ENCODE measurements at regions not wholly inside any gene's neighbourhood (a gene's known extent, or its start where the extent isn't known, plus 50 kb on each side); places are given as distances from the start of the nearest gene placed in this dataset.

DNA sequence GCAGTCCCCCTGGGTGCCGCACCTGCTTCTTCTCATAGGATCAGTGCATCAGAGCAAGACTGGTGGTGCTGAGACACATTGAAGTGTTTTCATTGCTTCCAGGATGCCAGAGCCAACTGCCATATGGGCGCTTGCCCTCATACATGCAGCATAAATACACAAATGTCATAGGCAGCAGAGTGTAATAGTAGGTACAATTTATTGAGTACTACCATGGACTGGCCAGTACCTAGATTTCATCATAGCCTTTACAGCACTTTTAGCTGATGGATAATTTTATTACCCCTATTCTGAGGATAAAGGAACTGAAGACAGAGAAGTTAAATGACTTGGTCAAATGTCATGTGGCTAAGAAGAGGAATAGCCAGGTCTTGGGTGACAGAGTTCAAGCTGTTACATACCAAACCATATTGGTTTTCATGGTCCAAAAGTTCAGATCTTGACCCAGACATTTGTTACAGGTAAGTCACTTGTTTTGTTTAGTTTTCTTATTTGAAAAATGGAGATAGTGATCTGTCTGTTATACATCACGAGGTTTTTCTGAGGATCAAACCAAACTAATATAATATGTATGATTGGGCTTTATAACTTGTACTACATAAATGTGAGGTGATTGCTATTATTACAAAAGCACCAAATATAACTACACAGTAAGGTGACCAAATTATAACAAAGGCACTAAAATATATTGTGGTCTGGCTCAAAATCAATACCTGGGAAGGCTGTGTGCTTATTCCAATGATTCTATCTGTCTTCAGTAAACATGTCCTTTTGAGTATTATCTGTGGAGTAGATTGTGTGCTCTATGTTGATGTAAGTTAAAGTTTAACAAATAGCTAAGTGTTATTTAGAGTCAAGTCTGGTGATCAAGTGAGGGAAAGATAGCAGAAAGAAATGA lies 151.9 kb upstream of the CYRIA start:
- no peak for DNase-seq (ENCODE audit: low read depth)

GRCh38 chr2:16816522-16816921 lies 150.9 kb upstream of the CYRIA start:
- DNase-seq (ENCODE audit: low read depth): no peak

DNA sequence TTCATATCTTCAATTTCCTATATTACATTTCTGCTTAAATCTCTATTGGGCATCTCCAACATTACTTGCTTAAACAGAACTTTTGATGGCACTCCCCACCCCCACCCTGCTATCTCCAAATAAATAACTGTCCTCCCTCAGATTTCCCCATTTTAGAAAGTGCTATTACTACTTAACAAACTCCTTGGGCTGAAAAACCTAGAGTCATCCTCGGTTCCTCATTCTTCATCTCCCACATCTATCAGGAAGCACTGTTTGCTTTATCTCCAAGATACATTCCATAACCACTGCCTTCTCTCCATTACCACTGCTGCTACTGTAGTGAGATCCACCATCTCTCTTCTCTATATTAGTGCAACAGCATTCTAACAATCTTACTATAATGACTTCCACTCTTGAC lies 150.4 kb upstream of the CYRIA start:
- no peak for DNase-seq (ENCODE audit: low read depth)

- DNase-seq (ENCODE audit: low read depth): no peak
Observed at GRCh38 chr2:16813593-16813992, 148.0 kb upstream of the CYRIA start.

GRCh38 chr2:16798472-16798871 lies 132.8 kb upstream of the CYRIA start:
- DNase-seq (ENCODE audit: low read depth): no peak

GRCh38 chr2:16791496-16791895 lies 125.9 kb upstream of the CYRIA start:
- DNase-seq (ENCODE audit: low read depth): no peak

GRCh38 chr2:16785149-16785548 lies 119.5 kb upstream of the CYRIA start:
- no peak for DNase-seq (ENCODE audit: low read depth)

GRCh38 chr2:16784652-16785051 lies 119.0 kb upstream of the CYRIA start:
- no peak for DNase-seq (ENCODE audit: low read depth)

GRCh38 chr2:16777123-16777870 lies 111.7 kb upstream of the CYRIA start:
- no peak for DNase-seq (ENCODE audit: low read depth)

GRCh38 chr2:16775899-16776231 lies 110.2 kb upstream of the CYRIA start:
- DNase-seq (ENCODE audit: low read depth): no peak

DNA sequence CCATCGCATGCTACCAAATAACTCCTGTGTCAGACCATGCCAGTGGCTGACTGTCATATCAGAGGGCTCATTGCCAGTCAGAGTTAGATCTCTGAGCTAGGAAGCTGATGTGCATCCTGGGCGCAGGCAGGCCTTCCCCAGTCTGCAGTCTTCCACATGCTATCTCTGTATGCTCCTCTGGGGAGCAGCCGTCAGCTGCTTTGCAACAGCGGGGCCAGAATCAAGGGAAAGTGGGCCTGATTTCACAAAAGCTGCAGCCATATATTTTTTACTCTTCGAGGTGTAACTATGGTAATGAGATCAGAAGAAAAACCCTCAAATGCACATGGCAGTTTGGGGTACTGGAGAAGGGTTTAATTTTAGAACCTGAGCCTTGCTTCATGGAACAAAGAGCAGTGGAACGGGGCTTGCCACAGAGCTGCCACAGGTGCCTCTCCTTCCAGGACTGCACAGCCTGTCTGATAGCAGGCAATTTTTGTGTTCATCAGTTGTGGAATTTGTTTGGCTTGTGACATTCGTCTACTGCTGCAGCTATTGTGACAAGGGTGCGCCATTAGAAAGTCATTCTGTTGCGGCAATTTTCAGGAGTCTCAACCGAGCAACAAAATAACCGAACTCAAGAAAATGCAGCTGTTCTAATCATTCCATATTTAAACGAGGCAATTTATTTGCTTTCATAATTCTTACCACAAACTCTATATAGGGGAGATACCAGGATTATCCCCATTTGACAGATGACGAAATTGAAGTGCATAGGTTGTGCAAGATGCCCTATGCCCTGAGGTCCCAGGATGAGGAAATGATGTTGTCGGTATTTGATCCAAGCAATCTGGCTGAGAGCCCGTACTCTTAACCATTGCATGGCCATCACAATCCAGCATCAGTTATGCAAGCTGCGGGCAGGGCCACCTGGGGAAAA lies 109.6 kb upstream of the CYRIA start:
- peak; percentile 15 for DNase-seq (ENCODE audit: low read depth)

GRCh38 chr2:16774091-16774490 lies 108.5 kb upstream of the CYRIA start:
- peak; percentile 2 for DNase-seq (ENCODE audit: low read depth)

DNA sequence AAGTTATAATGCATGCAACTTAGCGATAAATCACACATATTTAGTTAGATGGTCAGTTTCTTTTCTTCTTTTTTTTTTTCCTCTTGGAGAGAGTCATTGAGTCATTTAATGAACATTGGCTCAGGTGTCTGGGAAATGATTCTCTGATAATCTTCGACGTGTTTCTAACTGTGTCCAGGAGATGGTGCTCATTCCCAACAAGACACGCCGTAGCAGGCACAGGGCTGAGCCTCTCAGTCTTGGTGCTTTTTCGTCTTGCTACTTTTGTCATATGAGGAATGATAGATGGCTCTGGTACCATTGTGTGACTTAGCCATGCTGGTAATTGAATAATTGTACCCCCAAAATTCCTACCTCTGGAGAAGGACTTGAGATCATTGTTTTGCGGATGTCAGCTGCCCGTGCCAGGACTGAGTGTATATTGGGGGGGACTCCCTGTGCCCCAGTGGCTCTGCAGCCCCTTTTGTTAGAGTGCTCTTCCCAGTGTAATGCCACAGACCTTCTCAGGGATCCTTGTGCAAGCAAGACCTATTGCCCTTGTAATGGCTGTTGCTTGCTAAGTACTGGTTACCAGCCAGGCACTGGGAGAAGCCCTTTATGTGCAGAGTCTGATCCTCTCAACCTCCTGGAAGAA lies 107.6 kb upstream of the CYRIA start:
- peak; percentile 28 for DNase-seq (ENCODE audit: low read depth)

GRCh38 chr2:16767789-16768476 lies 102.3 kb upstream of the CYRIA start:
- no peak for DNase-seq (ENCODE audit: low read depth)

- DNase-seq (ENCODE audit: low read depth): no peak
Observed at GRCh38 chr2:16765356-16765755, 99.7 kb upstream of the CYRIA start.

DNA sequence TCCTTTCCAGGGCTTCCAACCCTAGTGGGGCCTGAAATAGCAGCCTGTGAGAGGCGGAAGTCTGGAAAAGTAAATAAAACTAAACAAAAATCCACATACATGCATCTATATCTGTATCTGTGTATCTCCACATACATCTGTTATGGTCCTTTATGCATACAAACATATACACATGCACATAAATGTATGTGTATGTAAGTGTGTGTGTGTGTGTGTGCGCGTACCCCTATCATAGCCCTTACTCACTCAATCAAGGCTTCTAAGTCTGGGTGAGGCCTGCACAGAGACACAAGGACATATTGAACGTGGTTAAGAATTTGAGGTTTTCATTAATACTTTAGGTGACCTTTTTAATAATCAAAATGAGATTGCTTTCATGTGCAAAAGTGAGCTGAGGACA lies 98.9 kb upstream of the CYRIA start:
- no peak for DNase-seq (ENCODE audit: low read depth)

- DNase-seq (ENCODE audit: low read depth): no peak
Observed at GRCh38 chr2:16763493-16763899, 97.9 kb upstream of the CYRIA start.

DNA sequence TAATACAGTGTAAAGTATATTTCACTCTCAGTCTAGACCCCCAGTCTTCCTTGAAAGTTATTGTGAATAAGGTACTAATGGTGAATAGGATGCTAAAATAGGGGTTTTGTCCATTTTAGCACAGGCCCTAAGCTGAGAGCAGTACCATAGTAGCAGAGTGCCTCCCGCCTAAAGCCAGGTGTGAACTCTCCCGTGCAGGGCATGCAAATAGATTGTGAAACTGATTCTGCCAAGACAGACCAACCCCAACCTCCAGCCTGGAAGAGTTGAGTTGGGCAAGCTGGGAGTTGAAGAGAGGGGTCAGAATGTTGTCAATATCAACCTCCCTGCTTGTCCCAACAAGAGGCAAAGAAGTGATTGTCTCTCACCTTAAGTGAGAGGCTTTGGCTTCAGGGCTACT lies 97.4 kb upstream of the CYRIA start:
- DNase-seq (ENCODE audit: low read depth): no peak

GRCh38 chr2:16760426-16760825 lies 94.8 kb upstream of the CYRIA start:
- DNase-seq (ENCODE audit: low read depth): no peak

DNA sequence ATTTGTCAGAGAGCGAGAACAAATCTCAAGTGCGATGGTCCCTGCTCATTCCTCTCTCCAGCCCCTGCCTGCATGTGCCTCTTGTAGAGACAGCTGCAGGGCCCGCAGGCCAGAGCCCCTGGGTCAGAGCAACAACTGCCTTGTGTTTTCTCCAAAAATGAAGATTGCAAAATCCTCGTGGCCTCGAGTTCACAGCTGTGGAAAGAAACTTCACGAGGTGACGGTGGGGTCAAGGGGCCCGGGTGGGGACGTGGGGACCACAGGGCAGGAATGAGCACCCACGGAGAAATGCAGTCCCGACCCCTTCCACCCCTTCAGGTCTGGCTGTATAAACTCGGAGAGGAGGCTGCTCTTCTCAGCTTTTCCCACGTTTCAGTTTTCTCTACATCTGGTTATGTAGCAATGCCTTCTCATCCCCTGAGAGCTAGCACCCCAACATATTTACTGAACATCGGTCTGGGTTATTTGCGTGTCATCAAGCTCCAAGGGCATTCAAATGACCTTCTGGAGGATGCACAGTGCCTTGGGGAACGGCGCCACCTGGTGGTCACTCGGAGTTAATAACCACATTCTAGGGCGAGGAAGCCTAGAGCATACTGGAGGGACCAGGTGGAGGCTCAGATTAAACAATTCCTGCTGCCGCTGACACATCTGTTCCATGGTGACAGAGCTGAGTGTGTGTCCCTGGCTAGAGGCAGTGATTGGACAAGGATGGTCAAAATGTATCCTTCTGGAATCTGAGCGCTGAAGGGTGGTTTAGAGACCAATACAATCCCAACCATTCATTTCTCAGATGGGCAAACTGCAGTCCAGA lies 91.4 kb upstream of the CYRIA start:
- peak; percentile 35 for DNase-seq (ENCODE audit: low read depth)

Measured in amniotic epithelial cell (primary cell).